ENCODE measurements at regions not wholly inside any gene's neighbourhood (a gene's known extent, or its start where the extent isn't known, plus 50 kb on each side); places are given as distances from the start of the nearest gene placed in this dataset.
A peak's percentile ranks its signal among the peaks of the same experiment; 100 is the strongest.

DNA sequence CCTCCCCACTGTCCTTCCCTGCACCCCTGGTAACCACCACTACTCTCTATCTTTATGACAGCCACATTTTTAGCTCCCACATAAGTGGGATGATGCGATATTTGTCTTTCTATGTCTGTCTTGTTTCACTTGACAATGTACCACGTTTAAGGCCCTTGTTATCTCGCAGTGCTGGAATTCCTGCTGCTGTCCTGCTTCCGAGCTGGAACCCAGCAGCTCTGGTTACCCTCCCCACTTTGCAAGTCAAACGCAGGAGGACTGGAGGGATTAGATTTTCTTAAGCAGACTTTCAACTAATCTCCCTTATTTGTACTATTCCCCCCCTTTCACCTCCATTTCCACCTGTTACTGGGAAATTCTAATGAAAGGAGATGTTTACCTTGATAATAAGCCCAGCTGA lies 59.1 kb upstream of the PDX1 start:
- H3K79me2 ChIP-seq (ENCODE audit: low read length), result no peaks in the 10 kb centered on the region
- no peak overlapping the region for H3K9ac ChIP-seq (ENCODE audit: low read length)
- no peak overlapping the region for H3K27ac ChIP-seq (ENCODE audit: low read length)

DNA sequence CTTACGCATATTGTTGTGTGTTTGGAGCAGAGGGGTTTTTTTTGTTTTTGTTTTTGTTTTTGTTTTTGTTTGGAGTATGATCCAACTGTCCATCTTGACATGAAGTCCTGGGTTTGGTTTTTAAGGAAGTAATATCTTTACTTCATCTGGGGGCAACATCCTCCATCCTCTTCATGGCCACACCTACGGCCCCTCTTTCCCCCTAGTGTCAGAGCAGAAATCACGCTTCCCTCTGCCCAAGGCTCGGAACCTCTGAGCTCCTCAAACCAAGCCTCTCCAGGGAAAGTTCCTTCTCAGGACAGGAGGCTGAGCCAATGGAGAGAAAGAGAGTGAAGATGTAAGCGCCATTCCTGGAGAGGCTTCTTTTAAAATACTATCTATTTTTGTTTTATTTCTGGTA lies 58.6 kb upstream of the PDX1 start:
- H3K4me2 ChIP-seq (ENCODE audit: low read depth, low read length, poor library complexity, severe bottlenecking), result no peak overlapping the region
- no peak overlapping the region for H3K9ac ChIP-seq (ENCODE audit: low read length)
- no peak overlapping the region for H2AFZ ChIP-seq (ENCODE audit: low read length)
- no peaks in the 10 kb centered on the region for H3K9me3 ChIP-seq (ENCODE audit: low read length)
- H3K4me1 ChIP-seq (ENCODE audit: low read length), result peaks cover 5% of the 10 kb centered on the region
- H4K20me1 ChIP-seq (ENCODE audit: insufficient read depth, low read depth, low read length), result no peaks in the 10 kb centered on the region
- H3K27ac ChIP-seq (ENCODE audit: low read length), result no peak overlapping the region
- no peaks in the 10 kb centered on the region for H3K27me3 ChIP-seq (ENCODE audit: low read length)
- H3K79me2 ChIP-seq (ENCODE audit: low read length), result no peaks in the 10 kb centered on the region
- no peak overlapping the region for H3K4me3 ChIP-seq (ENCODE audit: low read length)
- H3K36me3 ChIP-seq (ENCODE audit: insufficient read depth, low read length), result no peaks in the 10 kb centered on the region
- H3K9me2 ChIP-seq (replicated peaks; ENCODE audit: insufficient read depth, low read length), result no peaks in the 10 kb centered on the region
- no peak for DNase-seq

More for the DNA sequence above, 59.1 kb upstream of the PDX1 start:
- Histone ChIP-seq H3K27me3 (ENCODE audit: low read length) (no peaks in the 10 kb centered on the region), H3K9me3 (ENCODE audit: low read length) (no peaks in the 10 kb centered on the region), H3K4me2 (ENCODE audit: low read depth, low read length, poor library complexity, severe bottlenecking) (no peak overlapping the region), H3K4me3 (ENCODE audit: low read length) (no peak overlapping the region), H4K20me1 (ENCODE audit: insufficient read depth, low read depth, low read length) (no peaks in the 10 kb centered on the region), H3K36me3 (ENCODE audit: insufficient read depth, low read length) (no peaks in the 10 kb centered on the region), H2AFZ (ENCODE audit: low read length) (no peak overlapping the region), H3K4me1 (ENCODE audit: low read length) (peaks cover 5% of the 10 kb centered on the region), H3K9me2 (replicated peaks; ENCODE audit: insufficient read depth, low read length) (no peaks in the 10 kb centered on the region)
- no peak for DNase-seq

DNA sequence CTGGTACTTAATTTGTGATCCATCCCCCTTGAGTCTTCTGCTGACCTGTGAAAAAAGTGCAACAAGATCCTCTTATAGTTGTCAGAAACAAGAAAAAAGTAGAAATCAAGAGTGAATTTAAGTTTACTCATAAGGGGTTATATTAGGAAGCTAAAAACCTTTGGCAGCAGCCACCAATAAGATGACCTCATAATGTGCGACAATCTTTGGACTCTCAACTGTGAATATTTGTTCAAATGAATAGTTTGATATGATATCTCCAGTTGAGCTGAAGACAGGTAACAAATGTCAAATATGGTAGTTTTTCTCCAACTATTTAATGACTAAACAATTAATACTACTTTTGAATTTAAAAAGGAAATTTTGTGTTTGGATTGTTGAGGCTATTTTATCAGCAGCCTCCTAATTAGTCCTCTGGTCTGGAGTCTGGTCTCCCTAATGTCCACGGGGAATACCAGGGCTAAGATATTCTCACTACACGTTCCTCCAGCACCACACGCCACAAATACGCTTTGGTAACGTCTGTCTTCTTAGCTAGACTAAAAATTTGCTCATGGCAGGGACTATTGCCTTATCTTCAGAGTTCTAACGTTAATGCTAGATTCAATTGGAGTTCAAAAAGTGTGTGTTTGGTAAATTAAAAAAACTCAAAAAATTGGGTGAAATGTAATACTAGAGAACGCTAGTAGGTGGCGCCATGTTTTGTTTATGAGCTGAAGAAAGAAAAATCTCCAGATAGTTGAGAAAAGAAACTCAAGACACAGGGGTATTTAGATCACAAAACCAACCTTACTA lies 51.0 kb upstream of the PDX1 start:
- peak; percentile 56 for DNase-seq
- H3K4me3 ChIP-seq (ENCODE audit: low read length), result no peak overlapping the region
- H3K27me3 ChIP-seq (ENCODE audit: low read length), result no peaks in the 10 kb centered on the region
- no peaks in the 10 kb centered on the region for H3K79me2 ChIP-seq (ENCODE audit: low read length)
- H3K9ac ChIP-seq (ENCODE audit: low read length), result no peak overlapping the region
- no peak overlapping the region for H3K27ac ChIP-seq (ENCODE audit: low read length)
- no peaks in the 10 kb centered on the region for H3K9me2 ChIP-seq (replicated peaks; ENCODE audit: insufficient read depth, low read length)
- no peaks in the 10 kb centered on the region for H4K20me1 ChIP-seq (ENCODE audit: insufficient read depth, low read depth, low read length)
- no peaks in the 10 kb centered on the region for H3K36me3 ChIP-seq (ENCODE audit: insufficient read depth, low read length)
- H3K4me1 ChIP-seq (ENCODE audit: low read length), result no peaks in the 10 kb centered on the region
- H3K9me3 ChIP-seq (ENCODE audit: low read length), result no peaks in the 10 kb centered on the region
- no peak overlapping the region for H3K4me2 ChIP-seq (ENCODE audit: low read depth, low read length, poor library complexity, severe bottlenecking)
- H2AFZ ChIP-seq (ENCODE audit: low read length), result no peak overlapping the region

DNA sequence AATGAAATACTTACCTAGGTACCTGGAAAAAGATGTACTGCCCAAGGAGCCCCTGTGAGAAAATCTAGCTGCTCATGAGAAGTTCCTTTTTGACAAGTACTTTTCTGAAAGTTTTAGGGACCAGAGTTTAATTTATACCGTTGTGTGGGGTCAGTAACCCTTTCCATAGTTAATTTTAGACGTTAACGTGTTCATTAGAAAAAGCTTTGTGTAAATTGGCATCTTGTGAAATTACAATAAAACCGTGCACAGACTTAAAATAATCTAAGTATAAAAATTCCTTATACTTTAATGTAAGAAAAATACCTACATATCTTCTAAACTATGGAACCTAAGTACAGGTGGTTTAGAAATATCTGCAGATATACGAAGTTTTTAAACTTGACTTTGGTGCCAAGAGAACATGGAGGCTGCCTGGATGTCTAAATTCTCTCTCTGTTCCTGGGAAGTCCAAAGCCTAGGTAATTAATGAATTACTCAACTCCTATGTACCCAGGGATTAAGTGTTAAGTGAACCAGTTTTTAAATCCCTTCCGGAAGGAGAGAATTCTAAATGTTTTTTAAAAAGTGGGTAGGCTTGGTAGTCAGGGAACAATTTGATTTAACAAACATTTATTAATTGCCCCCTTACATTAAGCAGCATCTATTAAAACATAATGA lies 50.2 kb upstream of the PDX1 start:
- Histone ChIP-seq H3K9me3 (ENCODE audit: low read length) (no peaks in the 10 kb centered on the region), H3K9ac (ENCODE audit: low read length) (no peak overlapping the region), H3K4me3 (ENCODE audit: low read length) (no peak overlapping the region), H3K9me2 (replicated peaks; ENCODE audit: insufficient read depth, low read length) (no peaks in the 10 kb centered on the region), H3K36me3 (ENCODE audit: insufficient read depth, low read length) (no peaks in the 10 kb centered on the region), H3K79me2 (ENCODE audit: low read length) (no peaks in the 10 kb centered on the region), H3K27me3 (ENCODE audit: low read length) (no peaks in the 10 kb centered on the region), H3K4me1 (ENCODE audit: low read length) (no peaks in the 10 kb centered on the region), H3K4me2 (ENCODE audit: low read depth, low read length, poor library complexity, severe bottlenecking) (no peak overlapping the region), H2AFZ (ENCODE audit: low read length) (no peak overlapping the region), H3K27ac (ENCODE audit: low read length) (no peak overlapping the region), H4K20me1 (ENCODE audit: insufficient read depth, low read depth, low read length) (no peaks in the 10 kb centered on the region)
- no peak for DNase-seq
